ENCODE measurements at regions not wholly inside any gene's neighbourhood (a gene's known extent, or its start where the extent isn't known, plus 50 kb on each side); places are given as distances from the start of the nearest gene placed in this dataset.

DNA sequence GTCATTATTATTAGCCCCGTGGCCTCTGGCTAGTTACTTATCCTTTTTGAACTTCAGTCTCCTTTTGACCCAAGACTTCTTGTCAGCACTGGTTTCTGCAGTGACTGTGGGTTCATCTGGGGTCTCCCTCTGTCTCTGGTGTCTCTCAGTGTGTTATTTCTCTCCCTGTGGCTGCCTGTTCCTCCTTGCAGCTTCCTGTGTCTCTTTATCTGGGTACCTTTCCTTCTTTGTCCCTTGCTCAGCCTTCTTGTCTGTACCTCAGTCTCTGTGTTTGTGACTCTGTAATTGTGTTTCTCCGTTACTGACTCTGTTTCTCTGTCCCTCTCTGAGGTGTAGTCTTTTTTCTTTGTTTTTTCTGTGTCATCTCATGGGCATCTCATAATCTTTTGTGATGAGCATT, 102.6 kb upstream of the CDH11 start:
- no peaks in the 10 kb centered on the region for H3K4me1 ChIP-seq
- no peak for ATAC-seq

DNA sequence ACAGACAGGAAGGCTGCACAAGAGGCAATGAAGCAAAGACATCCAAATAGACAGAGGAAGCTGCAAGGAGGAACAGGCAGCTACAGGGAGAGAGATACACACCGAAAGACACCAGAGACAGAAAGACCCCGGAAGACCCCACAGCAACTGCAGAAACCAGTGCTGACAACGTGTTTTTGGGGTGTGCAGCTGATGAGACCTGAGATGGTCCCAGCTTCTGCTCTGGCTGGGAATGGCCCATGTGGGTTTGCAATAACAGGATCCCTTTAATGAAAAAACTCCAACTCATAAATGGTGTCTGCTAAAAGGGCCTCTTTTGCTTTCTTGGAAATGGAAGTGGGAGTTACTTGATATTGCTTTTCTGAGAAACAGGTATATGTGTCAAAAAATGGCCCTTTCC, 101.5 kb upstream of the CDH11 start:
- intact Hi-C loops (cut with DNase I) = no loop called here
- H3K27me3 ChIP-seq = no peaks in the 10 kb centered on the region
- H3K4me1 ChIP-seq = no peaks in the 10 kb centered on the region
- H3K9me3 ChIP-seq = no peaks in the 10 kb centered on the region
- 48 to 52% methylated on average over 3 of the region's 3 CpGs for WGBS, 2 donors
- ATAC-seq (no peak), DNase-seq (no peak)
- H3K36me3 ChIP-seq (replicated peaks in 1 of 2; ENCODE audit: insufficient read depth in 1 of 2, low read depth in 2 of 2) = no peaks in the 10 kb centered on the region
- no peak for TF ChIP-seq POLR2A (IDR thresholded peaks at IDR 0.05)
- TF ChIP-seq, protein P1, sequence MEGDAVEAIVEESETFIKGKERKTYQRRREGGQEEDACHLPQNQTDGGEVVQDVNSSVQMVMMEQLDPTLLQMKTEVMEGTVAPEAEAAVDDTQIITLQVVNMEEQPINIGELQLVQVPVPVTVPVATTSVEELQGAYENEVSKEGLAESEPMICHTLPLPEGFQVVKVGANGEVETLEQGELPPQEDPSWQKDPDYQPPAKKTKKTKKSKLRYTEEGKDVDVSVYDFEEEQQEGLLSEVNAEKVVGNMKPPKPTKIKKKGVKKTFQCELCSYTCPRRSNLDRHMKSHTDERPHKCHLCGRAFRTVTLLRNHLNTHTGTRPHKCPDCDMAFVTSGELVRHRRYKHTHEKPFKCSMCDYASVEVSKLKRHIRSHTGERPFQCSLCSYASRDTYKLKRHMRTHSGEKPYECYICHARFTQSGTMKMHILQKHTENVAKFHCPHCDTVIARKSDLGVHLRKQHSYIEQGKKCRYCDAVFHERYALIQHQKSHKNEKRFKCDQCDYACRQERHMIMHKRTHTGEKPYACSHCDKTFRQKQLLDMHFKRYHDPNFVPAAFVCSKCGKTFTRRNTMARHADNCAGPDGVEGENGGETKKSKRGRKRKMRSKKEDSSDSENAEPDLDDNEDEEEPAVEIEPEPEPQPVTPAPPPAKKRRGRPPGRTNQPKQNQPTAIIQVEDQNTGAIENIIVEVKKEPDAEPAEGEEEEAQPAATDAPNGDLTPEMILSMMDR (IDR thresholded peaks at IDR 0.05) = no peak
- no peak overlapping the region for H3K27ac ChIP-seq
- no peak overlapping the region for H3K4me3 ChIP-seq

More for the DNA sequence above, 102.6 kb upstream of the CDH11 start:
- no peak for TF ChIP-seq POLR2A (IDR thresholded peaks at IDR 0.05)
- TF ChIP-seq, protein P1 (IDR thresholded peaks at IDR 0.05) = no peak
- DNase-seq = no peak
- H3K27ac ChIP-seq = no peak overlapping the region
- no peak overlapping the region for H3K4me3 ChIP-seq
- no peaks in the 10 kb centered on the region for H3K36me3 ChIP-seq (replicated peaks in 1 of 2; ENCODE audit: insufficient read depth in 1 of 2, low read depth in 2 of 2)
- no peaks in the 10 kb centered on the region for H3K27me3 ChIP-seq
- no peaks in the 10 kb centered on the region for H3K9me3 ChIP-seq
- intact Hi-C loops (cut with DNase I) = no loop called here
- 49 to 52% methylated on average over 2 of the region's 2 CpGs for WGBS, 2 donors

- no peaks in the 10 kb centered on the region for H3K4me1 ChIP-seq
- H3K4me3 ChIP-seq = no peak overlapping the region
- H3K27ac ChIP-seq = no peak overlapping the region
- TF ChIP-seq, protein P1 (IDR thresholded peaks at IDR 0.05) = no peak
- TF ChIP-seq POLR2A (IDR thresholded peaks at IDR 0.05) = no peak
- intact Hi-C loops (cut with DNase I) = no loop called here
- DNase-seq (no peak), ATAC-seq (no peak)
- H3K27me3 ChIP-seq = no peaks in the 10 kb centered on the region
- no peaks in the 10 kb centered on the region for H3K36me3 ChIP-seq (replicated peaks in 1 of 2; ENCODE audit: insufficient read depth in 1 of 2, low read depth in 2 of 2)
- 52 to 56% methylated on average over 6 of the region's 6 CpGs for WGBS, 2 donors
- H3K9me3 ChIP-seq = no peaks in the 10 kb centered on the region
These were observed 100.7 kb upstream of the CDH11 start for GRCh38 chr16:65222536-65222935.

DNA sequence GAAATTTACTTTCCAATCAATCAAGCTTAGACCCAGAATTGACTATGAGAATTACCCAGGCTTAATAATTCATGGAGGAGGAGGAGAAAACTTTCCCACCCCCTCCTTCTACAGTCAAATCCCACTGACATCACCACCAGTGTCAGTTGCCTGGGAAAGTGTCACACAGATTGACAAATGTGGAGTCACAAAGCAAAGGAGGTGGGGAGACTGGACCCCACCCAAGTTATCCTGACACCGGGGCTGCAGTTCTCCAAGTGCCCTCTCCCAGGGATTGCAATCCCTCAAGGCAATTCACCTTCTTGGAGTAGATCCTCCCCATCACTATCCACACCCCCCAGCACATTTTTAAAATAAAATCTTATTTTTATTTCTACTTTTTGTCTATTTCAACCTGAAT, 100.2 kb upstream of the CDH11 start:
- no peak for TF ChIP-seq POLR2A (IDR thresholded peaks at IDR 0.05)
- TF ChIP-seq, protein P1 (IDR thresholded peaks at IDR 0.05) = no peak
- ATAC-seq (no peak), DNase-seq (no peak)
- no peaks in the 10 kb centered on the region for H3K27me3 ChIP-seq
- 70 to 83% methylated on average over 1 of the region's 1 CpG for WGBS, 2 donors
- H3K36me3 ChIP-seq (replicated peaks in 1 of 2; ENCODE audit: insufficient read depth in 1 of 2, low read depth in 2 of 2) = no peaks in the 10 kb centered on the region
- H3K4me3 ChIP-seq = no peak overlapping the region
- no peaks in the 10 kb centered on the region for H3K9me3 ChIP-seq
- H3K27ac ChIP-seq = no peak overlapping the region
- H3K4me1 ChIP-seq = no peaks in the 10 kb centered on the region
- intact Hi-C loops (cut with DNase I) = no loop called here

DNA sequence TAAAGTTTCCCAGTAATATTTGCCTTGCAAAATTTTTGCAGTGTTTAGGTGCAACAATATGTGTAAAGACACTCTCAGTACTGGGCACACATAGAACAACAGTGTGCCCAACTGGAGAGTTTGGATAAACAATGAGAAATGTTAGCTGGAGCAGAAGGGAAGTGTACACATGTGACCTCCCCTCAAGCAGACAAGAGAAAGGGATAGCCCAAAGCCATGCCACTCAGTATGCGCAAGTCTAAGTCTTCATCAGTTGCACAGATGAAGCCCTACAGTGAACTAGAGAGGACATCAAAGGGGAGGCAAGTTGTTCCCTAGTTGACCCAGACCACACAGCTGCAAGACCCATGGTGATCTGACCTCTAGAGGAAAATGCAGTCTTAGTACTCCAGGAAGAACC, 97.9 kb upstream of the CDH11 start:
- Histone ChIP-seq H3K4me3 (no peak overlapping the region), H3K9me3 (no peaks in the 10 kb centered on the region), H3K36me3 (replicated peaks in 1 of 2; ENCODE audit: insufficient read depth in 1 of 2, low read depth in 2 of 2) (no peaks in the 10 kb centered on the region), H3K27me3 (no peaks in the 10 kb centered on the region), H3K4me1 (no peaks in the 10 kb centered on the region), H3K27ac (no peak overlapping the region)
- no peak for TF ChIP-seq POLR2A (IDR thresholded peaks at IDR 0.05)
- TF ChIP-seq, protein P1 (IDR thresholded peaks at IDR 0.05) = no peak
- ATAC-seq (no peak), DNase-seq (no peak)
- intact Hi-C loops (cut with DNase I) = no loop called here
- 89 to 95% methylated on average over 1 of the region's 1 CpG for WGBS, 2 donors
